NCI-H2196 (cell line): ENCODE measurements at regions not wholly inside any gene's neighbourhood (a gene's known extent, or its start where the extent isn't known, plus 50 kb on each side); places are given as distances from the start of the nearest gene placed in this dataset.

Experiments
- DNase-seq: peaks from one replicate; lab custom pipeline; 2025; ENCODE audit not compliant: unreplicated experiment; lab: John Stamatoyannopoulos, UW

- no peak for DNase-seq
These were observed 197.1 kb upstream of the KBTBD8 start for GRCh38 chr3:66800941-66801545.

GRCh38 chr3:66803206-66803605 lies 194.9 kb upstream of the KBTBD8 start:
- no peak for DNase-seq

GRCh38 chr3:66803721-66804695 lies 194.1 kb upstream of the KBTBD8 start:
- DNase-seq: no peak

- DNase-seq: no peak
These were observed 189.1 kb upstream of the KBTBD8 start for GRCh38 chr3:66808891-66809594.

GRCh38 chr3:66809595-66809958 lies 188.5 kb upstream of the KBTBD8 start:
- DNase-seq: no peak

GRCh38 chr3:66812136-66812535 lies 186.0 kb upstream of the KBTBD8 start:
- DNase-seq: no peak

- DNase-seq: no peak
These were observed 185.4 kb upstream of the KBTBD8 start for GRCh38 chr3:66812741-66813140.

- peak; percentile 48 for DNase-seq
These were observed 181.9 kb upstream of the KBTBD8 start for GRCh38 chr3:66816090-66816761.

GRCh38 chr3:66817951-66818557 lies 180.1 kb upstream of the KBTBD8 start:
- DNase-seq: no peak

- no peak for DNase-seq
These were observed 178.1 kb upstream of the KBTBD8 start for GRCh38 chr3:66819993-66820501.

GRCh38 chr3:66822186-66823008 lies 175.7 kb upstream of the KBTBD8 start:
- peak; percentile 58 for DNase-seq

GRCh38 chr3:66823009-66823397 lies 175.1 kb upstream of the KBTBD8 start:
- no peak for DNase-seq

- no peak for DNase-seq
These were observed 174.6 kb upstream of the KBTBD8 start for GRCh38 chr3:66823532-66823931.

- DNase-seq: no peak
These were observed 172.7 kb upstream of the KBTBD8 start for GRCh38 chr3:66825375-66825774.

GRCh38 chr3:66827726-66828125 lies 170.4 kb upstream of the KBTBD8 start:
- DNase-seq: no peak

GRCh38 chr3:66828303-66828702 lies 169.8 kb upstream of the KBTBD8 start:
- no peak for DNase-seq

GRCh38 chr3:66830301-66830700 lies 167.8 kb upstream of the KBTBD8 start:
- no peak for DNase-seq

GRCh38 chr3:66831931-66832330 lies 166.2 kb upstream of the KBTBD8 start:
- no peak for DNase-seq

- peak; percentile 1 for DNase-seq
These were observed 161.5 kb upstream of the KBTBD8 start for GRCh38 chr3:66836363-66837152.
